ENCODE measurements at regions not wholly inside any gene's neighbourhood (a gene's known extent, or its start where the extent isn't known, plus 50 kb on each side); places are given as distances from the start of the nearest gene placed in this dataset.

DNA sequence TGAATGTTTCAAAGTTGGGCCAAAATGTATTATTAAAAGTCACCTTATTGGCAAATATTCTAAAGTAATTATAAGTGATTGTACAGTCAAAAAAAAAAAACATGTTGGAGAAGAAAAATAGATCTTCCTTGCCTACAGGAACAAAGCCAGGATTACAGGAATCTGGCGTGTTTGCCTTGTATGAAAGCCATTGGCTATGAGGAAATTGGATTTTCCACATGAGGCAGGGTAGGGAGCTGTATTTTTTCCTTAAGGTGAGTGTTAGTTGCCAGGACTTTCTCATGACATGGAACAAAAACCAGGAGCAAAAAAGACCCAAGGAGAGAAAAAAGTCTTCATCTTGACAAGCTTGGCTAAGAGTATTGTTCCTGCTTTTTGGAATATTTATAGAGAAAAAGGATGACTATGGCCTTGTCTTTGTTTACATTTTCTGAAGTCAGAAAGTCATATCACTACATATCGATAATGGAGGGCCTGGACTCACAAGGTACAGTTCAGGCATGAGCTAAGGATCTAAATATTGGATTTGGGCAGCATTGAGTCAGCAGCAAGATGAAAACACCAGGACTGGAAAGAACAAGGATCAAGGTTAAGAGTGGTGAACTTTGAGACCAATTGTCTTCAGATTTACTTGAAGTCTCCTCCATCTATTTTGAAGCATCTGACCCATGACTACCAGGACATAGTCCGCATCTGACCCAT lies 68.4 kb upstream of the FLRT2 start:
- TF ChIP-seq POLR2A (IDR thresholded peaks at IDR 0.05; ENCODE audit: low read length) = no peak
- TF ChIP-seq GATA1 (IDR thresholded peaks at IDR 0.05; ENCODE audit: low read depth, low read length) = no peak

Measured in erythroblast (primary cell).